ENCODE measurements at regions not wholly inside any gene's neighbourhood (a gene's known extent, or its start where the extent isn't known, plus 50 kb on each side); places are given as distances from the start of the nearest gene placed in this dataset.

GRCh38 chr10:36882781-36883180 is 242.6 kb upstream of the ANKRD30A start:
- no peak for TF ChIP-seq CTCF (IDR thresholded peaks at IDR 0.05; ENCODE audit: extremely low read depth in 1 of 2, insufficient read depth in 1 of 2, low read depth in 1 of 2, low read length in 2 of 2)
- TF ChIP-seq MYC (IDR thresholded peaks at IDR 0.05; ENCODE audit: low read depth, low read length) = no peak

All from endothelial cell of umbilical vein (primary cell).